ENCODE measurements at regions not wholly inside any gene's neighbourhood (a gene's known extent, or its start where the extent isn't known, plus 50 kb on each side); places are given as distances from the start of the nearest gene placed in this dataset.

DNA sequence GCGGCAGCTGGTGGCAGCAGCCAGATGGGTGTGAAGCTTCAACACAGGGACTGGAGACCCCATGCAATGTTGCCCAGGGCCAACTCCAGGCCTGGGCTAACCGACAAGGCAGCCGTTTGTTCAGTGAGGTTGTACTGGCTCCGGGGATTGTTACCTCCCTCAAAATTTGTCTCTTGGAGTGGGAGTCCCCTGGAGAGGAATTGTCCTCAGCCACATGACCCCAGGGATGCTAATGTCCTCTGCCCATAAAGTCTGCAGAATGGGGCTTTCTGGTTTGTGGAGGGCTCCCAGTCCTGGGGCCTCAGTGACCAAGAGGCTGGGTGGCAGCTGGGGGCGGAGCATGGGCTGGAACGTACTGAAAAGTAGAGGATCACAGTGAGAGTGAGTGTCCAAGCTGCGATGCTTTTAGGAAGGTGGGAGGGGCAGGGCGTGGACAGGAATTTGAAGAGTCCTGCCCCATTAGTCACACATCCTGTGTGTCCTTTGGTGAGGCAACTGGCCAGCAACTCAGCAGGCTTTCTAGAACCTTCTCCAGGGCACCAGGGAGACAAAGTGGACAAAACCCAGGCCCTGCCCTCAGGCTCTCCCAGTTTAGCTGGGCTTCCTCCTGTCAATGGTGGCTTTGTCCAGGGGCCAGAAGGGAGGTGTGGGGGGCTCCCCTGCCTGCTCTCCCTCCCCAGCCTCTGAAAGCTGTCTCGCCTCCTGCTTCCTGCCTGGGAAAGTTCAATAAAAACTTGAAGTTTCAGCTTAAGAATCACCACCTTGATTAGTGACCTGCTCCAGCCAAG is 114.0 kb downstream of the NSG2 start:
- Mint-ChIP-seq H3K36me3 (ENCODE audit: insufficient read depth in 2 of 2) (peaks cover 4% of the 10 kb centered on the region in 2 donors), H3K27me3 (ENCODE audit: low read depth) (peaks cover 1% of the 10 kb centered on the region), H3K4me1 (ENCODE audit: low read depth) (no peaks in the 10 kb centered on the region), H3K27ac (no peak overlapping the region), H3K9me3 (peaks cover 10 to 14% of the 10 kb centered on the region in 2 donors), H3K4me3 (no peak overlapping the region)
- ATAC-seq (replicated peaks in 1 of 2) (no peak), DNase-seq (no peak)

DNA sequence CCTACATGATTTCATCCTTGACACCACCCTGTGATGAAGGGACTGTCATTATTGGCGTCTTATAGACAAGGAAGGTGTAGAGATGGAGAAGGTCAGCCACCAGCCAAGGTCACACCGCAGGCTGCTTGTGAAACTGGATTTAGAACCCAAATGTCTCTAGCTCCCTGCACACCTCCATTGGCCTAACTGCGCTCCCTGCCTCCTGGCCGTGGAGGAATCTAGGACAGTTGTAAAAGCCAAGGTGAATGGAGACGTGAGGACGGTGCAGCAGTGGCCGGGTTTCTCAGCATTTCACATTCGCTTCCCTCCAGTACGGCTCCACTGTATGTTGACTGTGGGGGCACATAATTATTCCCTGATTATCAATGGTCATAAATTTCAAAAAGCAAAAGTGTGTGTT is 119.9 kb downstream of the NSG2 start:
- H3K4me3 Mint-ChIP-seq: no peak overlapping the region
- DNase-seq (no peak), ATAC-seq (replicated peaks in 1 of 2) (no peak)
- H3K36me3 Mint-ChIP-seq (ENCODE audit: insufficient read depth in 2 of 2): no peaks in the 10 kb centered on the region
- no peak overlapping the region for H3K27ac Mint-ChIP-seq
- peaks cover 12% of the 10 kb centered on the region for H3K27me3 Mint-ChIP-seq (ENCODE audit: low read depth)
- H3K9me3 Mint-ChIP-seq: peaks cover 0 to 1% of the 10 kb centered on the region in 2 donors
- no peaks in the 10 kb centered on the region for H3K4me1 Mint-ChIP-seq (ENCODE audit: low read depth)

DNA sequence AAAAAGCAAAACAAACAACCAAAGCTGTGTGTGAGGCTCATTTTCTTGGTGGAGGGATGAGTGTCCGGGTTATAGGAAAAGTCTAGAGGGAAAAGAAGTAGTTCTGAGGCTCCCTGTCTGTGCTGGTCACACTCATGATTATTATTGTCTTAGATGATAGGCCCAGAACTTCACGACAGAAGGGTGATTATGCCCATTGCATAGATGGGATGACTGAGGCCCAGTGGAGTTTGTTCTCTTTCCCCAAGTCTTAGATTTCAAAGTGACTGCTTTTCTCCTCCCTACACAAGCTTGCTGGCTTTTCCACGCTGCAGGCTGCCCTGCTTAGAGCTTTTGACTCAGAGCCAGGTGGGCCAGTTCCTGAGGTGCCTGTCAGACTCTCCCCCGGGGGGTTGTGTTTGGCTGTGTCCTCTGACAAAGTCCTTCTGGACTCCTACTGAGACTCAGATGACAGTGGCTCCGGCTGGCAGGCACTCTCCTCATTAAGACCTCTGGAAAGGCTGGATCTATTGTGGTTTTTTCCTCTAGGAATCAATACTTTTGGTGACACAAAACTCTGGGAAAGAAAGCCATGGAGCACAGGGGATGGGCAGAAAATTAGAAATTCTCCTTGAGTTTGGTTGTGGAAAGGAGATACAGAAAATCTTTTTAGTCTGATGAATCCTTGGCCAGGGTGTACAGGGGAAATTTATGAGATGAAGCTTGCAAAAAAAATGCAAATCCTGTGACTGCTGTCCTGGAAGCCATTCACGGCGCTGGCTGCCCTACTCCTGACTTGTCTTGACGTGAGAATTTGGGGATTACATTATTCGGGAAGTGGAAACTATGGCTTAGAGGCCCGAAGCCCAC is 120.9 kb downstream of the NSG2 start:
- Mint-ChIP-seq H3K4me3 (no peak overlapping the region), H3K9me3 (peaks cover 0 to 1% of the 10 kb centered on the region in 2 donors), H3K4me1 (ENCODE audit: low read depth) (no peaks in the 10 kb centered on the region), H3K27me3 (ENCODE audit: low read depth) (peaks cover 12% of the 10 kb centered on the region), H3K27ac (peak overlapping the region; percentile 24), H3K36me3 (ENCODE audit: insufficient read depth in 2 of 2) (no peaks in the 10 kb centered on the region)
- ATAC-seq (replicated peaks in 1 of 2) (no peak), DNase-seq (no peak)

DNA sequence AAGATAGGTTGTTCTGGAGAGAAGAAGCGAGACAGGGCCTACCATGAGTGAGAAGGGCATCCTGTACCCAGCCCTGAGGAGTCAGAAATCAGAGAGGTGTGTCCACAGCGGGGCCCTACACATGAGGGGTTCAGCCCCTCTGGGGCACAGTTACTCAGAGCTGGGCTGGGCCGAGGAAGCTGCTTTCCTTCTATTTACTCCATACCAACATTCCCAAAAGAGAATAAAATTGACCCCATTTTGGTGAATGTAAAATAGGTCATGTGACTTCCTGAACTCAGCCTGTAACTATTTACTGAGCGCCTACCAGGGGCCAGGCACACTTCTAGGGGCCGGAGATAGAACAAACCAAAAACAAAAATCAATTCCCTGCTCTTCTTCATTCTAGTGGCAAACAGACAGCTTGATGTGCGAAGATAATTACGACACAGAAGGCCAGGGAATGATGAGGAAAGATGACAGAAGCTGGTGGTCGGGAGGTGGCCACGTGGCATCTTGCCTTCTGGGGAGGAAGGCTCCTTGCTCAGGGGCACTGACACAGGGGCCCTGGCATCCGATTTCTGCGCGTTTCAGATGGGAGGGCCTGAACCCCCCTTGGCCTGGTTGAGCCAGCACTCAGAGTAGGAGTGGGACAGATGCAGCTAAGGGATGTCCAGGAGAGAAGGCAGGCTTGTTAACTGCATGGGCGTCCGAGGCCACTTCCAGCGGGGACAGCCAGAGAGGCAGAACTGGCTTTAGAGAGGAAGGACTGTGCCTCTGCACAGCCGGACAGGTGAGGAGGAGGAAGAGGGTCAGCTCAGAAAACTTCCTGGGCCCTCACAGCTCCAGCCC is 121.8 kb downstream of the NSG2 start:
- DNase-seq (no peak), ATAC-seq (replicated peaks in 1 of 2) (peak in 1 of 2 donors; percentile 32)
- H3K36me3 Mint-ChIP-seq (ENCODE audit: insufficient read depth in 2 of 2): no peaks in the 10 kb centered on the region
- no peak overlapping the region for H3K27ac Mint-ChIP-seq
- H3K27me3 Mint-ChIP-seq (ENCODE audit: low read depth): peaks cover 12% of the 10 kb centered on the region
- no peak overlapping the region for H3K4me3 Mint-ChIP-seq
- H3K9me3 Mint-ChIP-seq: peaks cover 0 to 1% of the 10 kb centered on the region in 2 donors
- no peaks in the 10 kb centered on the region for H3K4me1 Mint-ChIP-seq (ENCODE audit: low read depth)

DNA sequence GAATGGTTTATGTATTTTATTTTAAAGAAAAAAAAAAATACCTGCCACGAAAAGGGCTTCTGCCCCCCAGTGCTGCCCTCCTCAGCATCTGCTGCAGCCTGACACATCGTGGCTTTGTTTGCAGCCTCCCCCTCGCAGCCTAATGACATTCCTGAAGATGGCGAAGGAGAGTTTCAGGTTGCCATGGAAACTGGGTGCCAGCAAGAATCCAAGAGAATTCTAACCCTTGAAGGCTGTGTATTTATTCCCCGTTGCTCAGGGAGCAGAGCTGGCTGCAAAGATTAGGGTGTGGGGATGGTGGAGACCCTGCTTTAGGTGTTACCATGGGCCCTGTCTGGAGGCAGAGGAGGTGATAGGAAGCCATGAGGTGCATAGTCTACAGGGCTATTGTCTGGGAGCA is 126.6 kb downstream of the NSG2 start:
- DNase-seq (no peak), ATAC-seq (replicated peaks in 1 of 2) (no peak)
- no peak overlapping the region for H3K4me3 Mint-ChIP-seq
- H3K27me3 Mint-ChIP-seq (ENCODE audit: low read depth): peaks cover 10% of the 10 kb centered on the region
- H3K36me3 Mint-ChIP-seq (ENCODE audit: insufficient read depth in 2 of 2): no peaks in the 10 kb centered on the region
- H3K9me3 Mint-ChIP-seq: no peaks in the 10 kb centered on the region
- H3K4me1 Mint-ChIP-seq (ENCODE audit: low read depth): no peaks in the 10 kb centered on the region
- no peak overlapping the region for H3K27ac Mint-ChIP-seq

DNA sequence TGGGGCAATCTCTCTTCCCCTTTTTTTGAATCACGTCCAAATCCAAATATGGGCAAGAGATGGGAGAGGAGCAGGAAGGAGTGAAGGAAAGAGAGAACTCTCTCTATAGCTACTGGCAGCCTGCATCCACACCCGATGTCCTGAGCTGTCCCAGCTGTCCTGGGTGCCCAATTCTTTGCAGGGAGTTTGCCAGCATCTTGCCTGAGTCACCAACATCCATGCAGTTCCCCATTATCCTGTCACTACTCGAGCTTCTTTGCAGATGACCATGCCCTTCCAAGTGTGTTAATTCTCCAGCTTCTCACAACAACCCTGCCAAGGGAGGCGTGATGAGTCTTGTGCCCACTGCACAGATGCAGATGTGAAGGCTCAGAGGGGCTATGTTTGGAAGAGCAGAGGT is 127.1 kb downstream of the NSG2 start:
- Mint-ChIP-seq H3K27me3 (ENCODE audit: low read depth) (peaks cover 10% of the 10 kb centered on the region), H3K36me3 (ENCODE audit: insufficient read depth in 2 of 2) (no peaks in the 10 kb centered on the region), H3K27ac (no peak overlapping the region), H3K4me1 (ENCODE audit: low read depth) (no peaks in the 10 kb centered on the region), H3K9me3 (no peaks in the 10 kb centered on the region), H3K4me3 (no peak overlapping the region)
- ATAC-seq (replicated peaks in 1 of 2): no peak
- DNase-seq: no peak

DNA sequence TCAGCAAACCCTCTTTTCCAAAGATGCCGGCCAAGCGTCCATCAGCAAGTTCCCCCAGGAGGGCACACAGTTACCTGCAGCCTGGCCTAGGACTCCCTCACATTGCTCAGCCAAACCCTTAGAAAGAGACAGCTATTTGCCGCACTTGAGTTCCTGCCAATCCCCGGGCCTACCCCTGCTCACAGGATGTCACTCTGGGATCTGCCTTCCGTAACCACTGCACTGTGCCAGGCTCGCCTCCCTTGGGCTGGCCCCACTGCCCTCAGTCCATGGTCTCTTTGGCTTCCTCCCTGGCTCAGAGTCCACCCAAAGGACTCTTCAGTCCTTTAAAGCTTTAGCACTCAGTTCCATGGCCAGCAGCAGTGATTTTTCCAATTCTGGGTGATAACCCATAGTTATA is 128.3 kb downstream of the NSG2 start:
- H3K4me3 Mint-ChIP-seq: no peak overlapping the region
- peaks cover 10% of the 10 kb centered on the region for H3K27me3 Mint-ChIP-seq (ENCODE audit: low read depth)
- H3K27ac Mint-ChIP-seq: no peak overlapping the region
- no peaks in the 10 kb centered on the region for H3K4me1 Mint-ChIP-seq (ENCODE audit: low read depth)
- H3K36me3 Mint-ChIP-seq (ENCODE audit: insufficient read depth in 2 of 2): no peaks in the 10 kb centered on the region
- no peak for DNase-seq
- H3K9me3 Mint-ChIP-seq: no peaks in the 10 kb centered on the region
- ATAC-seq (replicated peaks in 1 of 2): no peak

DNA sequence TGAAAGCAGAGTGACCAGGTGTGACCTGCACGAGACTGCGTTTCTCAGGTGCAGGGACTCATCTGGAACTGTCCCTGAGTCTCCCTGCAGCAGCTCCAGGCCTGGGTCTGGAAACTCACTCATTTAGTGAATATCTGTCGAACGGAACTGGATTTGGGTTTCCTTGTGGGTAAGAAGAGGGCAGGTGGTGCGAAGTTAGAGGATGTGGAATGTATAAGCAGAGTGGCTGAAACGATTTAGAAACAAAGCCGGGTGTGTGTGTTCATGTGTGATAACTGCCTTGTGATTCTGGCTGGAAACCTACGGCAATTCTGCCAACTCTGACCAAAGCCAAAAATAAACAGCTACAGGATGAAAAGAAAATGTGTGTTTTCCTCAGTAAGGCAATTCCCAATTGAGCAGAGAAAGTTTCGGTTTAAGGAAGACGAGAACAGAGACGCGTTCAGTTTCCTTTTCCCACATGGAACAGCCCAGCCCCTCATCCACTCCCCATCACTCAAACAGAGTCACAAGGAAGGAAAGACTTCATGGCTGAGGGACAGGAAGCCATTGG is 130.3 kb downstream of the NSG2 start:
- no peak overlapping the region for H3K4me3 Mint-ChIP-seq

DNA sequence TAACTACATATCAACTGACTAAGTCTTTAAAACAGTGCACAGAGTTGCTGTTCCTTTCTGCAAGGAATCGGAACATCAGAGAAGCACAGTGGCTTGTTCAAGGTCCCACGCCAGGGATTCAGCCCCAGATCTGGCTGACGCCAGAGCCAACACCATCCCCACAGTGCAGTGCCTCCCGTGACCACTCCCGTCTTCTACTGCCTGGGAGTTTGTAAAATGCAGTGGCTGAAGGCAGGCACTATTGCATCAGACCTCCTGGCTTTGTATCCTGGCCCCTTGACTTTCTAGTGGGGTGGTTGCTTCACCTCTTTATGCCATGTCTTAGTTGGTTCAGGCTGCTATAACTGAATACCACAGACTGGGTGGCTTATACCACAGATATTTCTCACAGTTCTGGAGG is 131.0 kb downstream of the NSG2 start:
- ATAC-seq (replicated peaks in 1 of 2): no peak
- peaks cover 10% of the 10 kb centered on the region for H3K27me3 Mint-ChIP-seq (ENCODE audit: low read depth)
- H3K36me3 Mint-ChIP-seq (ENCODE audit: insufficient read depth in 2 of 2): no peaks in the 10 kb centered on the region

More for the DNA sequence above, 130.3 kb downstream of the NSG2 start:
- H3K27ac Mint-ChIP-seq: no peak overlapping the region
- ATAC-seq (replicated peaks in 1 of 2) (no peak), DNase-seq (no peak)
- H3K36me3 Mint-ChIP-seq (ENCODE audit: insufficient read depth in 2 of 2): no peaks in the 10 kb centered on the region
- H3K27me3 Mint-ChIP-seq (ENCODE audit: low read depth): peaks cover 10% of the 10 kb centered on the region
- H3K4me1 Mint-ChIP-seq (ENCODE audit: low read depth): no peaks in the 10 kb centered on the region
- H3K9me3 Mint-ChIP-seq: no peaks in the 10 kb centered on the region

DNA sequence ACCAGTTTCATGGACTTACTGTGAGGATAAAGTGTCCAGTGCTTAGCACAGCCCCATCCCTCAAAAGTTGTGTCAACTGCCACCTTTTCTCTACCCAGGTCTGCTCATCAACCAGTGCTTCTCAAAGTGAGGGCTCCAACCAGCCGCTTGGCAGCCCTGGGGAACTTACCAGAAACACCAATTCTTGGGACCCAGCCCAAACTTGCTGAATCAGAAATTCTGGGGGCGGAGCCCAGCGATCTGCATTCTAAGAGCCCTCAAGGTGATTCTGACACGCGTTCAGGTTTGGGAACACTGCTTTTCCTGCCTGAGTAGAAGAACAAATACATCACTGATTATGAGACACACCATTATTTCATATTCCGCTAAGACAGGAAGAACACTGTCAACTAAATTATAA is 132.0 kb downstream of the NSG2 start:
- DNase-seq: no peak
- Mint-ChIP-seq H3K27ac (no peak overlapping the region), H3K9me3 (no peaks in the 10 kb centered on the region), H3K36me3 (ENCODE audit: insufficient read depth in 2 of 2) (no peaks in the 10 kb centered on the region), H3K4me1 (ENCODE audit: low read depth) (no peaks in the 10 kb centered on the region), H3K4me3 (no peak overlapping the region), H3K27me3 (ENCODE audit: low read depth) (peaks cover 10% of the 10 kb centered on the region)
- no peak for ATAC-seq (replicated peaks in 1 of 2)

More for the DNA sequence above, 131.0 kb downstream of the NSG2 start:
- Mint-ChIP-seq H3K4me3 (no peak overlapping the region), H3K27ac (no peak overlapping the region), H3K9me3 (no peaks in the 10 kb centered on the region), H3K4me1 (ENCODE audit: low read depth) (no peaks in the 10 kb centered on the region)
- no peak for DNase-seq

DNA sequence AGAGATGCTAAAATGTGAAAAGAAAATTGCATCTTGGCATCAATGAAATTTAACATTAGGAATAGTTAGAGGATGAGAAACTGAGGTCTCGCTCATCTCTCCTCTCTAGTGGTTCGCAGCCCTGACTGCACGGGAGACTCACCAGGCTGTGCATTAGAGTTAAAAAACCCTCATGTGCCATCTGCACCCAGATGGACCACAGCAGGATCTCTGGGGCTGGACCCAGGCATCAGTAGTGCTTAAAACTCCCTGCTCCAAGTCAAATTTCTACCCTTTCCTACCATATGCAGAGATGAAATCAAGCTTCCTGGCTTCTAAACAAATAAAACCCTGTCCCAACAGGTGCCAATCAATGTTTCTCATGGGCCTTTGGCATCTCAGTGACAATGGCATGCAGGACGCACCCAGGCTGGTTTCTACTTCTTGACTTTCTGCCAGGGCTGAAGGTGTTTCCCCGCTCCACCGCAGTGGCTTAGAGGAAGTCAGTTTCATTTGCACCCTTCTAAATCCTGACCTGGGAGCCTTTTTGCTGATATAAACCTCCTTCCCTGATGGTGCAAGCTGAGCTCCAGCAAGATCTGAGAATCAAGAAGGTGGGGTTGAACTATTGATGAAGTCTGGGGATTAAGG is 132.6 kb downstream of the NSG2 start:
- H3K4me1 Mint-ChIP-seq (ENCODE audit: low read depth): no peaks in the 10 kb centered on the region
- no peak for DNase-seq

DNA sequence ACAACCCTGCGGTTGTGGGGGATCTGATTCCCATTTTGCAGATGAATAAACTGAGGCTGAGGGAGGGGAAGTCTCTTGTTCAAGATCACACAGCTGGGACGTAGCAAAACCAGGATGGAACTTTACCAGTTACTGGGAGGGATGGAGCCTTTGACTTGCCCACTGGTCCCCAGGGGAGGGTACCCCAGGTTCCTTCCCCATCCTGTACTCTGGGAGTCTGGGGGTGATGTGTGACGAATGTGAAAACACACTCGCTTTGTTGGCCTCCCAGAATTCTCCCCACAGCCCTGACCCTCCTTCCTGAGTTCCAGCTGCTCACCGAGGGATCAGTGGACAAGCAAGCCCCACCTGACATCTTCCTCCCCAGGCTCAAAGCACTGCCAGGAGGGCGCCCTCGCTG is 135.1 kb downstream of the NSG2 start:
- Mint-ChIP-seq H3K27ac (no peak overlapping the region), H3K27me3 (ENCODE audit: low read depth) (peaks cover 5% of the 10 kb centered on the region), H3K4me1 (ENCODE audit: low read depth) (no peaks in the 10 kb centered on the region), H3K9me3 (no peaks in the 10 kb centered on the region), H3K4me3 (no peak overlapping the region), H3K36me3 (ENCODE audit: insufficient read depth in 2 of 2) (no peaks in the 10 kb centered on the region)
- ATAC-seq (replicated peaks in 1 of 2) (no peak), DNase-seq (no peak)

More for the DNA sequence above, 132.6 kb downstream of the NSG2 start:
- H3K4me3 Mint-ChIP-seq: no peak overlapping the region
- H3K27me3 Mint-ChIP-seq (ENCODE audit: low read depth): peaks cover 10% of the 10 kb centered on the region
- no peak for ATAC-seq (replicated peaks in 1 of 2)
- H3K36me3 Mint-ChIP-seq (ENCODE audit: insufficient read depth in 2 of 2): no peaks in the 10 kb centered on the region
- H3K9me3 Mint-ChIP-seq: no peaks in the 10 kb centered on the region
- no peak overlapping the region for H3K27ac Mint-ChIP-seq

Data from activated T-cell treated with anti-CD3 and anti-CD28 coated beads, Interleukin-2, amount 50 U/mL, for 72 hours (primary cell).